ENCODE measurements at regions not wholly inside any gene's neighbourhood (a gene's known extent, or its start where the extent isn't known, plus 50 kb on each side); places are given as distances from the start of the nearest gene placed in this dataset.
A peak's percentile ranks its signal among the peaks of the same experiment; 100 is the strongest.

DNA sequence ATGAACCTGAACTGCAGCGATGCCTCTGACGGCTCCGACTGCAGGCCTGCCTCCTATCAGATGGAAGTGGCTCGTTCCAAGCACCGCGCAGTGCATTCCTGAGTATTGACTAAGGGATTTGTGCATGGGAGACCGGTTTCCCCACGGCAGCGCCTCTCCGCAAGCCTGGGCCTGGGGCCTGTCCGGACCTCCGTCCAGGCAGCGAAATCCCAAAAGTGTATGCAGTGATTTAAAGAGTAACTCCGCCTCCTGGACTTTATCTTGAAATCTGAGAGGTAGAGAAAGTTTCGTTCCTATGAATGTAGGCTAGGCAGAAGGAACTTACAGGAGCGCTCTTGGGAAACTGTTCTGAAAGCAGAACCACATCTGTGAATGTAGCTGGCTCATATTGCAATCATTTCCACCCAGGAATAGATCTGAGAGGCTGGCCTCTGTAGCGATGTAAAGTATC is 106.2 kb upstream of the CELF2 start:
- Histone ChIP-seq H3K9me3 (no peaks in the 10 kb centered on the region), H3K27me3 (no peaks in the 10 kb centered on the region), H3K36me3 (no peaks in the 10 kb centered on the region), H3K4me1 (peaks cover 8% of the 10 kb centered on the region), H3K4me3 (peak overlapping the region in 1 of 2 donors; percentile 28), H3K27ac (peak overlapping the region; percentile 63)
- TF ChIP-seq POLR2AphosphoS5 (IDR thresholded peaks at IDR 0.05; ENCODE audit: insufficient read depth in 1 of 2, low read depth in 1 of 2) (peak; percentile 10 to 75), POLR2A (IDR thresholded peaks at IDR 0.05) (no peak)
- intact Hi-C loops (cut with DNase I) = no loop called here
- DNase-seq (ENCODE audit: extremely low spot score in 2 of 2) = peak in 1 of 2 donors; percentile 92

DNA sequence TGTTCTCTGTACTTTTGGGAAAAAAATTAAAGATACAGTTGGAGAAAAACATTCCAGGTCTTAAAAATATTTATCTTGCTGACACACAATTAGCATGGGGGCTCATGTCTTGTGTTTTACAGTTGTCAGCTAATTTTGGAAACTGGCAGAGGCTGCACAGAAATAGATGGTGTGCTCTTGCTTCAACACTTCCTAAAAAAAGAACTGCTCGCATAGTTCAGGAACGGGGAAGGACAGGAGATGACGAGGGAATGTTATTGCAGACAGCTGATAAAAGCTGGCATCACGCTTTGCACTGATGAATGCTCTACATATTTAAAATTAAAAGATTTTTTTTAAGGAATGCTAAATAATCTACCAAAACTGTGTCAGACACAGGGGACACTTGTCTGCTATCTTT is 103.5 kb upstream of the CELF2 start:
- H3K27ac ChIP-seq = no peak overlapping the region
- peaks cover 8% of the 10 kb centered on the region for H3K4me1 ChIP-seq
- intact Hi-C loops (cut with DNase I) = no loop called here
- no peak for DNase-seq (ENCODE audit: extremely low spot score in 2 of 2)
- H3K36me3 ChIP-seq = no peaks in the 10 kb centered on the region
- no peaks in the 10 kb centered on the region for H3K27me3 ChIP-seq
- no peaks in the 10 kb centered on the region for H3K9me3 ChIP-seq
- TF ChIP-seq POLR2AphosphoS5 (IDR thresholded peaks at IDR 0.05; ENCODE audit: insufficient read depth in 1 of 2, low read depth in 1 of 2) = no peak
- TF ChIP-seq CTCF (IDR thresholded peaks at IDR 0.05) = no peak
- no peak for TF ChIP-seq POLR2A (IDR thresholded peaks at IDR 0.05)
- H3K4me3 ChIP-seq = no peak overlapping the region

DNA sequence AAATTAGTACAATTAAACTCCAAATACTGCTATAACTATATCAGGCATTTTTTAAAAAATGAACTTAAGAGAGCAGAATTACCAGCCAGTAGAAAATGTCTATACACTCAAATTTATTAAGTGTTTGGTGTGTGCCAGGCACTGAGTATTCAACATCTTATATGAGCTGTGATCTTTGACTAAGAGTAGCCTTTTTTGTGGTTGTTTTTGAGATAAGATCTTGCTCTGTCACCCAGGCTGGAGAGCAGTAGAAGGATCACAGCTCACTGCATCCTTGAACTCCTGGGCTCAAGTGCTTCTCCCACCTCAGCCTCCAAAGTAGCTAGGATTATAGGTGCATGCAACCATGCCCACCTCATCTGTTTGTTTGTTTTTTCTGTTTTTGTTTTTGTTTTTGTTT is 102.5 kb upstream of the CELF2 start:
- Histone ChIP-seq H3K4me1 (peaks cover 8% of the 10 kb centered on the region), H3K27ac (no peak overlapping the region), H3K36me3 (no peaks in the 10 kb centered on the region), H3K9me3 (no peaks in the 10 kb centered on the region), H3K27me3 (no peaks in the 10 kb centered on the region), H3K4me3 (no peak overlapping the region)
- intact Hi-C loops (cut with DNase I) = no loop called here
- TF ChIP-seq POLR2A (IDR thresholded peaks at IDR 0.05) (no peak), POLR2AphosphoS5 (IDR thresholded peaks at IDR 0.05; ENCODE audit: insufficient read depth in 1 of 2, low read depth in 1 of 2) (no peak), CTCF (IDR thresholded peaks at IDR 0.05) (no peak)
- no peak for DNase-seq (ENCODE audit: extremely low spot score in 2 of 2)

- intact Hi-C loops (cut with DNase I) = no loop called here
- Histone ChIP-seq H3K27ac (no peak overlapping the region), H3K27me3 (no peaks in the 10 kb centered on the region), H3K4me3 (no peak overlapping the region), H3K36me3 (no peaks in the 10 kb centered on the region), H3K9me3 (no peaks in the 10 kb centered on the region), H3K4me1 (peaks cover 3% of the 10 kb centered on the region)
- no peak for DNase-seq (ENCODE audit: extremely low spot score in 2 of 2)
- TF ChIP-seq CTCF (IDR thresholded peaks at IDR 0.05) (no peak), POLR2A (IDR thresholded peaks at IDR 0.05) (no peak), POLR2AphosphoS5 (IDR thresholded peaks at IDR 0.05; ENCODE audit: insufficient read depth in 1 of 2, low read depth in 1 of 2) (no peak)
Observed at GRCh38 chr10:10917031-10917430, 100.6 kb upstream of the CELF2 start.

DNA sequence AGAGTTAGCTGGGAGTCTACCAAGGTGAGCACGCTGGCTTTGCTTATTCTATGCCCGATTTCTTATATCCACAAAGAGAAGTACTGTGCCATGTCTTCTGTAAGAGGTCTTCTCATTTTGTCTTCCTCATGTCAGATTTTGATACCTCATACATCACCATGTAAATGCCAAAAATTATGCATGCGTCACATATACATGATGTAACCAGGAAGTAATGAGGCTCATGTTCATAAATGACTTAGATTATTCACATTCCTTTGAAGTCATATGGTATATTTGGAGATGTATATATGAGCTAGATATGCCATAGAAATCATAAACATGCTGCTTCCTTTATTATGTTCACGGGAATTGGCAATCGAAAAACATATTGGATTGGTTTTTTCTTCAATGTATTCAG is 97.7 kb upstream of the CELF2 start:
- no peak for TF ChIP-seq CTCF (IDR thresholded peaks at IDR 0.05)
- TF ChIP-seq POLR2AphosphoS5 (IDR thresholded peaks at IDR 0.05; ENCODE audit: insufficient read depth in 1 of 2, low read depth in 1 of 2) = no peak
- no peak for TF ChIP-seq POLR2A (IDR thresholded peaks at IDR 0.05)
- Histone ChIP-seq H3K36me3 (no peaks in the 10 kb centered on the region), H3K27ac (no peak overlapping the region), H3K4me1 (no peaks in the 10 kb centered on the region), H3K9me3 (no peaks in the 10 kb centered on the region), H3K27me3 (no peaks in the 10 kb centered on the region), H3K4me3 (no peak overlapping the region)
- intact Hi-C loops (cut with DNase I) = no loop called here
- DNase-seq (ENCODE audit: extremely low spot score in 2 of 2) = no peak
